H1 (cell line): ENCODE measurements at regions not wholly inside any gene's neighbourhood (a gene's known extent, or its start where the extent isn't known, plus 50 kb on each side); places are given as distances from the start of the nearest gene placed in this dataset.

Source experiments
- FOSL1 ChIP-seq: IDR thresholded peaks from 2 replicates; pipeline ENCODE4 v1.6.1; 2011; ENCODE audit warnings: mild to moderate bottlenecking, low read depth, low read length, moderate library complexity; ENCODE audit not compliant: insufficient read depth
- SIRT6 ChIP-seq: IDR thresholded peaks from one replicate; pipeline ENCODE4 v1.7.1; 2012; ENCODE audit warnings: low read length, inconsistent platforms
- SIX5 ChIP-seq: IDR thresholded peaks from 2 replicates; pipeline ENCODE4 v1.6.1; 2011; ENCODE audit warnings: mild to moderate bottlenecking, low read depth, low read length
- SP4 ChIP-seq: IDR thresholded peaks from 2 replicates; pipeline ENCODE4 v1.6.1; 2012; ENCODE audit warnings: low read length, inconsistent platforms

DNA sequence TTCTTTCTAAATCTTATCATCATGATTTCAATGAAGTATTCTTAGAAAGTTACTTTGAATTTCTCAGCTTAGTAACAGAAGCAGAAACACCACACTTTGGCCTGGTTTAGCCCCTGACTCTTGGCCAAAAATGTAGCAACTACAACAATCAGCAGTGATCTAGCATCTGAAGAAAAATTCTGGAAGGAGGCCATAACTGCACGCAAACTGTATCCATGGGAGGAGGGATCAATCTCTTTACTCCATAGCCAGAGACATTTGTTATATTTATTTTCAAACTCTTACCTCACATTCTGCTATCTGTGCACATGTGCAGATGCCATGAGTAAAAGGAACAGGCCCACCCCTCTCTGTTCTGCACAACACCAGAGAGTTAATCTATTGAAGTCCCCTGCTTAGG, 251.0 kb upstream of the P2RY1 start (continued):
- TF ChIP-seq FOSL1 (no peak), SP4 (no peak), SIX5 (no peak), SIRT6 (no peak)
- TF ChIP-seq, all 59 proteins: peak for 0
